ENCODE measurements at regions not wholly inside any gene's neighbourhood (a gene's known extent, or its start where the extent isn't known, plus 50 kb on each side); places are given as distances from the start of the nearest gene placed in this dataset.

DNA sequence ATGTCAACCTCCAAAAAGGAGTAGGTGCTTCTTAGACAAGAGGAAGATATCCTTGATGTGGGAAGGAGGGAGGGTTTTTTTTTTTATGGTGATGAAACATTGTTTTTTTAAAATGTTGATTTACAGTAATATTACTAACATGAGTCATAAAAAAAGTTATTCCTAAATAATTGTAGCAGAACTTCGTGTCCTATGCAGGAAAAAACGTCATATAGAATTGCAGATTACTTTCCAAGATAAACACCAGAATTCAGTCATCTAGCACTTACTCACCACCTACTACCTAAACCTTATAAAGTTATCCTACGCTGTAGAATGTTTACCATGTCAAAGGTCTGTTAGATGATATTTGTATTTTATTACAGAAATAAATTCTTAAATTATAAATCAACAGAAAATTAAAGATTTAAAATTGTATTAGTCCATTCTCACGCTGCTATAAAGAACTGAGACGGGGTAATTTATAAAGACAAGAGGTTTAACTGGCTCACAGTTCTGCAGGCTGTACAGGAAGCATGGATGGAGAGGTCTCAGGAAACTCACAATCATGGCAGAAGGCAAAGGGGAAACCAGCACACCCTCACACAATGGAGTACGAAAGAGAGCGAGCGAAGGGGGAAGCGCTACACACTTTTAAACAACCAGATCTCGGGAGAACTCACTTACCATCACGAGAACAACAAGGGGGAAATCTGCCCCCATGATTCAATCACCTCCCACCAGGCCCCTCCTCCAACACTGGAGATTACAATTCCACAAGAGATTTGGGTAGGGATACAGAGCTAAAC is 105.2 kb upstream of the NEBL start:
- DNase-seq: no peak

DNA sequence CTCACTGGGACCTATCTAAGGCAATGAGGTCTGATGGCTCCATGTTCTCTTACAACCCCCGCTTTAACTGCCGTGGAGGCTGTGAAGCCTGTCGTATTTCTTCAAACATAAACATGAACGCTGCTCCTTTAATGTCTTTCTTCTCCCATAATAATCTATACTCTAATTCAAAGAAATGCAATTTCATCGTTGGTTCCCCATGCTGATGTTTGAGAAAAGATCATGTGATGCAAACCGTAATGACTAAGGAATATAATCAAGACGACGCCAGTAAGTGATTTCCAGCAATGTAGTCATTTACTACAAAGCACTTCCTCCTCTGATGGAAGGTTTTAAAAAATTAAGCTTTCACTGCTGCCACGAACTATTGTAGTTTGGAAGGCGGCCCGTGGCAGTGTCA is 102.6 kb upstream of the NEBL start:
- no peak for DNase-seq

DNA sequence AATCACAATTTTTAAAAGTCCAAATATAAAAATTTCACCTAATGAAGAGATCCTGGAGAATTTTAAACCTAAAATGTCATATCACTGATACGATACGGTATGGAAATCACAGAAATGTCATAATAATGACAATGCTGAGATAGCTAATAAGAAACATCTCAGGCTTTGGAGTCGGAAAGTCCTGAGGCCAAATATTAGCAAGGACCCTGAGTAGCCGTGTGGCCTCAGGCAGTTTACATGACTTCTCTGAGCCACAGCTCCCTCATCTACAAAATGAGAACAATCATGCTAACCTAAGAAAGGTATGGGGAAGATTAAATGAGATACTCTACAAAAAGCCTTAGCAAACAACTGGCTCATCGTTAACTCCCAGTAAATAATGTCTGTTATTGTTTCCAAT is 100.9 kb upstream of the NEBL start:
- DNase-seq: no peak

DNA sequence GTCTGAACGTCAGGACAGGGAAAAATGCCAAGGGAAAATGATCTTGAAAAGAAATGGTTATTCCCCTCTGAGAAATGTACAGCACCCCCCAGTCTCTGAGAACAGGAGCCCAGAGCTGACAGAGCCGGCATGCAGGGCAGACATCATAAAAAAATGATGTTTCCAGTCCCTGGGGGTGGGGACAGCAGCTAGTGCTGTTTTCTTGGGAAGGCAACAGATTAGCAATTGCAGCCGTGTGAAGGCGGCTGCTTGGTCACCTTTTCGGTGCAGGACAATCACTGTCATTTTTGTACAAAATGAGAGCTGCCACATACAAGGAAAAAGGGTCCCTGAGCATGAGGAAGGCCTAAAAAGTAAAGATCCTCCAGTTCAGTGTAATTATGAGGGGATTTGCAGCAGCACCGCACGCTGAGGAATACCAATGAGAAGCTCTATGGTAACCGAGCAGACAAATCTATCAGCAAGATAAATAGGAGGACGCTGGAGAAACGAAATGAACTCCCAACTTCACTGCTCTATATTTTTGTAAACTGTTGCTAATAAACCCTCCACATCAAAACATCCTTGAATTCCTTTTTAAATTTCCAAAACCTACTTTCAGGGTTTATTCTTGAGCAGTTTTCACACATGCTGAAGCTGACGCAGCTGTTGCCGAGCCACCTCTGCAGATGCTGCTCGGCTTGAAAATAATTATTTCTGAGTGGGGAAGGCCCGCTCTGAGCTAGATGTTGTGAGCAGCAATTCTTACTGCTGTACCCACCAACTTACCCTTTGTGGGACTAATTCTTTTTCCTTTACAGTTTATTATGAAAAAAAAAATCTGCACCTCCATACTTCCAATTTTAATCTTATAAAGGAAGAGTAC is 98.2 kb upstream of the NEBL start:
- peak; percentile 80 for DNase-seq

DNA sequence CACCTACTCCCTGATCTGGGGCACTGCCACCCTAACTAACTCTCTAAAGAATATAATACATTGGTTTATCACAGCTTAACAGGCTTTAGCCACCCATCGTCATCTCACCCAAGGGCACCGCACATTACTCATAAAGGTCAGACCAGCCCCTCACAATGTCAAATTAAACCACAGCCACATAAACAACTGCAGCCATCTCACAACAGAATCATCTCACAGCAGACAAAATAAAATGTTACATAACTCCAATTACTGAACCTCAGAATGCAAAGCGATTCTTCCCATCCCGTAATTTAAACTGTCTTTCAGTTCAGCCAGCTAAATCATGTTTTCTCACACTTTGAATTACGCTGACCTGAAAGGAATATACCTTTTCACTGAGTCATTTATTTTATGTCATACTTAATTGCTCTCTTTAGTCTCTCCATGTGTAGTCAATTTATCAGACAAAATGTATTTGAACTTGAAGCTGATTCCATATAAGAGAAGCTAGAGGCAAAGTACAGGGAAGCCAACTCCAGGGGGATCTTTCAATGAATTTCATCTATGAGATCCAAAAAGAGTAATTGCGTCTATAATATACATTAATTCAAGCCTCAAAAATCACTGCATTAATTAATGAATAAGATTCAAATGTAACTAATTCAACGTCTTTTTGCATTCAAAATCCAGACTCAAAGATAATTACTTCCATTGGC is 96.9 kb upstream of the NEBL start:
- DNase-seq: peak; percentile 21

DNA sequence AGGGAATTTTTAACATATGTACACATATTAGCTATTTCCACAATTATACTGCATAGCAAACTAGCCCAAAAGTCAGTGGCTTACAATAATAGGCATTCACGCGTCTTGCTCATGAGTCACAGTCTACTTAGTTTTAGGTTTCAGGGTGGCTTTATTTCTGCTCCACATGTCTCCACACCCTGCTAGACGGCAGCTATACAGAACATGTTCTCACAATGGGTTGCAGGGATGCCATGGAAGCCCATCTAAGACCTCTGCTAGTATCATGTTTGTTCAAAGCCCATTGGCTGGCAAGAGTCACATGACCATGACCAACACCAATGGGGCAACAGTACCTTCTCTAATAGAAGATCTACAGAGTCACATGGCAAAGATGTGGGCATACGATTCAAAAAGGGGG is 96.3 kb upstream of the NEBL start:
- peak; percentile 49 for DNase-seq

DNA sequence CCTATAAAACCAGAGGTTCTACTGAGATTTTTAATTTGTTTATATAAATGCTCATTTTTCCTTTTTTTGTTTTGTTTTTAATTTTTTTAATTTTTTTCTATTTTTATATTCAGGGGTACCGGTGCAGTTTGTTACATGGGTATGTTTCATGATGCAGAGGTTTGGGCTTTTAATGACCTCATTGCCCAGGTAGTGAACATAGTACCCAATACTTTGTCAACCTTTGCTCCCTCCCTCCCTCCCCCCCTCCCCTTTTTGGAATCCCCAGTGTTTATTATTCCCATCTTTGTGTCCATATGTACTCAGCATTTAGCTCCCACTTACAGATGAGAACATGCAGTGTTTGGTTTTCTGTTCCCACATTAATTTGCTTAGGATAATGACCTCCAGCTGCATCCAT is 94.4 kb upstream of the NEBL start:
- peak; percentile 78 for DNase-seq

DNA sequence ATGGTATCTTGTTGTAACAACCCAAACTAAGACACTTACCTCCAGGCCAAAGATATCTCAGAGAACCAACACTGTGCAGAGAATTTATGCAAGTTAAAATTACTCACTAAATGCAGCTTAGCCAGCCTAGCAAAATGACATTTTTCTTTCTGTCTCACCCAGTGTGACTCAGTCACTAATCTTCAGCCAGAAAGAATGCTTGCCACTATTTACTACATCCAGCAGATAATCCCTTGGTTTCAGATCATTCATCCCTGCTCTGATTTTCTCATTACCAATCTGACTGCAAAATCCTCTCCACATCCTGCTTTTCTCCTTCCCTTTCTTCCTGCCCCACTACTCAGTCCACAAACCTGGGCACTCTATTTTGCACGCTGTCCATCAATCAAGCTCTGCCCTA is 93.5 kb upstream of the NEBL start:
- DNase-seq: no peak

DNA sequence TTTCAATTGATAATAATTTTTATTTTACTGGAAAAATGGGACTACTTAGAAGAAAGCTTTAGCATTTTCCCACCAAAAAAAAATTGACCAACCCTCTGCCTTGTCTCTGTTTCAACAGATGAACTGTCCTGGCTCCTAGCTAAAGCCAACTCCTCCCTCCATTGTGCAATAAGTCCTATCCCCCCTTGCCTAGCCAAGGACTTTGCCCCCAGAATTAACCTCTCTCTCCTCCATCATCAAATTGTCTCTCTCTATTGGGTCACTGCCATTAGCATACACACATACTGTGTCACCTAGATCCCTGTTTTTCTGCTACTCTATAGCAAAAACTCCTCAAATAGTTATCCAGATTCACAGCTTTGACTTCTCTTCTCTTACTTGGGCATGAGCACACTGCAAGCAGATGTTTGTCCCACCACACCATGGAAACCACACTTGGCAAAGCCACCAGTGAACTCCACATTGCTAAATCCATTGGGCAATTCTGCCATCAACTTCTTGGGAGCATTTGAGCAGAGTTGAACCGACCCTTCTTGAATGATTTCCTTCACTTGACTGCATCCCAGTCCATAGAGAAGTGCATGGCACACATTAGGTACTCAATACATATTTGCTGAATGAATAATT is 91.4 kb upstream of the NEBL start:
- DNase-seq: no peak

DNA sequence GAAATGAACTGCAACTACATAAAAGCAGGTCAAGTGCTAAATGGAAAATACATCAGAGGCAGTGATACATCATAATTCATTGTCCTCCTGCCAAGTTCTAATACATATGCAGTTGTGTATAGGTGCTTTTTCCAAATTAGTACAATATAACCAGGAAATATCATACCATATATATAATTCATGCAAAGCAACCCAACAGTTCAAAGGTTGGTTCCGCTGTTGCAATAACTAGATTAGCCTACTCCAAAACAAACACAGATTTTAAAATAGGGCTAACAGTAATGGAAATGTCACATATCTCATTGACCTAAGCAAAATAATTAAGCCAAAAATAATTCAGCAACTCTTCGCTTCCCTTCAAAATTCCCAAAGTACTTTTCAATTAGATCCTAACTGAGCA is 88.9 kb upstream of the NEBL start:
- no peak for DNase-seq

DNA sequence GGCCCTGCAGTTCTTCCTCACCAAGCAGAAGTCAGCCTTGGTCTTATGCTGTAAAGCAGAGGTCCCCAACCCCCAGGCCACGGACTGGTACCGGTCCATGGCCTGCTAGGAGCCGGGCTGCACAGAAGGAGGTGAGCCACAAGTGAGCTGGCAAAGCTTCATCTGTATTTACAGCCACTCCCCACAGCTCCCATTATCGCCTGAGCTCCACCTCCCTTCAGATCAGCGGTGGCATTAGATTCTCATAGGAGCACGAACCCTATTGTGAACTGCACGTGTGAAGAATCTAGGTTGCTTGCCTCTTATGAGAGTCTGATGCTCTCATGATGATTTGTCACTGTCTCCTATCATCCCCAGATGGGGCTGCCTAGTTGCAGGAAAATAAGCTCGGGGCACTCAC is 87.6 kb upstream of the NEBL start:
- peak; percentile 91 for DNase-seq

DNA sequence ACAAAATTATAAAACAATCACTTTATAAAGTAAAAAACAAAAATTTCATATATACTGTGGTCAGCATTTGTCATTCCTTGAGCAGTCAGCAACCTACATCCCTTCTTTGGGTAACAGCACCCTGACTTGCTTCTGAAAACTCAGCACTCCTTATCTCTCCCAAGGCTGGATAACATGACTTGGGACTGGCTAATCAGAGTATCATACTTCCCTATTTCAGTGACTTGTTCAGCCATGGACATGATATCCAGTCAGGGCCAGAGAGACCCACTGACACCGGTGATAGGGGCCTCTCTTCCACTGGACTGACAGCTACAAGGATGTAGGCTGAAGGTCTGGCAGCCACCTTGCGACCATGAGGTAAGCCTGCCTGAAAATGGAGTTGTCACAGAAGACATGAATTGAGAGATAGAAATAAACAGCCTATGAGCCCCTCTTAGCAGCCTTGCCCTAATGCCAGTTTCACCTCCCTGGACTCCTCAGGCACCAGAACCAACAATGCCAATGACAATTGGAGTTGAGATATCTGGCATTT is 84.4 kb upstream of the NEBL start:
- DNase-seq: no peak

DNA sequence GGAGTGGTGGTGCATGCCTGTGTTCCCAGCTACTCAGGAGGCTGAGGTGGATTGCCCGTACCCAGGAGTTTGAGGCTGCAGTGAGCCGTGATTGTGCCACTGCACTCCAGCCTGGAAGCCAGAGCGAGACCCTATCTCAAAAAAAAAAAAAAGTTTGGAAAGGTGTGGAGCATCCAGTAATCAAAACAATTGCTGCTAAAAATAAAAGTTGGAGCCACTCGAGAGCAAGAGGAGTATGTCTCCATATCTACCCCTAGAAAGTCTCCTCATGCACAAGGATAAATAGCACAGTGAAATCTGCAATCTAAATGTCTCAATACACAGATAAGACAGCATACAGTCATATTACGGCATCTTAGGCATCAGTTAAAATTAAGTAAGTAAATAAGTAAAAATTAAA is 81.5 kb upstream of the NEBL start:
- no peak for DNase-seq

DNA sequence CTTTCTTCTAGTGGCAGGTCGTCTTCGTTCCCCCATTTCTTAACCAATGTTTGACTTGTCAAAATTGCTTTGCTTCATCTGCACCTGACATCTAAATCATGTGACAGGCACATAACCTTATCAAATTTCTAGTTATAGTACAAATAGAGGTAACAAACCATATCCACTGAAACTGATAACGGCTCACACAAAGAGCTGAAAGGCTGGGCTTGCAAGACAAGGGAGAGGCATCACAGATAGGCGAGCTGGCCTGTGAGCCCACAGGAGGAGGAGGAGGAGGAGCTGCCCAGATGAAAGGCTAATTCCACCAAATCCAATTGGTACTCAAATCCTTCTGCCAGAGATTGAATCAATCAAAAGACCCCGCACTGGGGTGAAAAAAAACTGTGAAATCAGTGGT is 80.2 kb upstream of the NEBL start:
- DNase-seq: peak; percentile 97

DNA sequence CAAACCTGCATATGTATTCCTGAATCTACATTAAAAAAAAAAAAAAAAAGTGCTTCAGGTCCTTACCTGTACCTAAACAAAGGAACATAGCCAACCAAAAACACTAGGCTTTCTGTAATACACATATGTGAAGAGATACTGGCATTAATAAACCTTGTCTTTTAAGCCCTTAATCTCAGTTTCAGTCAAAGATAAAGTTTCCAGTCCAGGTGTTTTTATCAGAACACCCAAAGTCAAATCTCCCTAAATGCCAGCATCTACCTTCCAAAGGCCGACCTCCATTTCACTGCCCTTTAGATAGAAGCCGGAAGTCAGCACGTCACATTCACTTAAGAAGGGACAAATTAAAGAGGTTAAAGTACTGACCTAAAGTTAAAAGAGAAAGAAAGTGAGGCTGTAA is 79.8 kb upstream of the NEBL start:
- no peak for DNase-seq

DNA sequence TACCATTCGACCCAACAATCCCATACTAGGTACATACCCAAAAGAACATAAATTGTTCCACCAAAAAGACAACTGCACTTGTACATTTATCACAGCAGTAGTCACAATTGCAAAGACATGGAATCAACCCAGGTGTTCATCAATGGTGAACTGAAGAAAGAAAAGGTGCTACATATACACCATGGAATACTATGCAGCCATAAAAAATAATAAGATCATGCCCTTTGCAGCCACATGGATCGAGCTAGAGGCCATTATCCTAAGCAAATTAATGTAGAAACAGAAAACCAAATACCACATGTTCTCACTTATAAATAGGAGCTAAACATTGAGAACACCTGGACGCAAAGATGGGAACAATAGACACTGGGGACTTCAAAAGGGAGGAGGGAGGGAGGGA is 79.3 kb upstream of the NEBL start:
- DNase-seq: no peak

DNA sequence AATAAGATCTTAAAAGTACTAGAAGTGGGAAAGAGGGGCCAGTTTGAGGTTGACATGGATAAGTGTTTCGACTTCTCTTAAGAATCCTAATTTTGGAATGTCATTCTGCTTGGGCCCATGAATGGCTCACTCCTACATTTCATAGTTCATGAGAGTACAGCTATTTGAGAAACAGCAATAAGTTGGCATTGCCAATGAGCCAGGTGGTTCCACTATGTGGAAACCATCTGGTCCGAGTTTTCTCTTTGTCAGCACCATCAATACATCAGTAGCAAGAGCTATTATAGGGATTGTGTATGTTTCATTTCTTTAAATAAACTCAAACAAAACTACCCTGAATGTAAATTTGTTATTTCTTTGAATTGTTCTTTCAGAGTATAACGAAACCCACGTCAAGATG is 78.1 kb upstream of the NEBL start:
- no peak for DNase-seq

DNA sequence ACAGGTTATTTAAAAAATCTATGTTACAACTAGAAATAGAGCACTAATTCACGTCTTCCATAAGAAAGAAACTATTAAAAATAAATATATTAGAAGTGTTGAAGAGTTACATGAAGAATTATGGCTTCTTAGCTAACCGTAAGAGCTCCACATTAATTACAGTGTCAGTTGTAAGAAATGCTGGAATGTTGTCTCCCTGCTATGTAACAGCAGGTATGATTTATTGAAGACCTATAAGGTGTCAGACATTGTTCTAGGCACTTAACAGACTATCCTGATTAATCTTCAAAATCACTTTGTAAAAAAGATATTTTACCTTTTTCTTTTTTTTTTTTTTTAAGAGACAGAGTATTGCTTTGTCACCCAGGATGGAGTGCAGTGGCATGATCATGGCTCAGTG is 75.8 kb upstream of the NEBL start:
- DNase-seq: no peak

DNA sequence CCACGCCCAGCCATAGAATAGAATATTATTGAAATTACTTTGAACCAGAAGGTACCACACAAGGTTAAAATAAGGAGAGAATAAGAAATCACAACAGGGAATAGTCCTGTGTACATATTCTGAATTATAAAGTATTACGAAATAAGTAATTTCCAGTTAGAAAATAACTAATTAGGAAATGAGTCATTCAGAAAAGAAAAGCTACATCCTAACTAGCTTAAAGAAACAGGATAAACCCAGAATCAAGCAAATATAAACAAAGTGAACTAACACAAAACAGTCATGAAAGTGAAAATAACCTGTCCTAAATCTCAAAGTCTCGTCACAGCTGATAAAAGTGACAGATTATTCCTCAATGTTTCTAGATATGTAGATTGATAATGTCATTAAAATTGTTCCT is 74.8 kb upstream of the NEBL start:
- DNase-seq: no peak

DNA sequence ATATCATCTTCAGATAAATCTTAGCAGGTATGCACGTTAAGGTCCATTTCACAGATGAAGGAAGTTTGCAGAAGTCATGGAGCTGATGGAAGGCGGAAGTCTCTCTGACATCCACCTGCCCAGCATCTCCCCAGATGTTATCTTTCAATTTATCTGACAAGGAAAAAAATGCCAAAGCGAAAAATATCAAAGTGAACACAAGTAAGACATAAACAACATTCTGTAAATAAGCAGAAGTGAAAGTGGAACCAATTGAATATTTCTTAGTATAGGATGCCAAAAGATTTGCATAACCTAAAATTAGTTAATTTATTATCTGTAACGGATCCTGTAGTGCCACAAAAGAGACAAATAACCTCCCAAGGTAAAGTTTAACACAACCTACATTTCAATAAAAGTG is 73.6 kb upstream of the NEBL start:
- DNase-seq: no peak

DNA sequence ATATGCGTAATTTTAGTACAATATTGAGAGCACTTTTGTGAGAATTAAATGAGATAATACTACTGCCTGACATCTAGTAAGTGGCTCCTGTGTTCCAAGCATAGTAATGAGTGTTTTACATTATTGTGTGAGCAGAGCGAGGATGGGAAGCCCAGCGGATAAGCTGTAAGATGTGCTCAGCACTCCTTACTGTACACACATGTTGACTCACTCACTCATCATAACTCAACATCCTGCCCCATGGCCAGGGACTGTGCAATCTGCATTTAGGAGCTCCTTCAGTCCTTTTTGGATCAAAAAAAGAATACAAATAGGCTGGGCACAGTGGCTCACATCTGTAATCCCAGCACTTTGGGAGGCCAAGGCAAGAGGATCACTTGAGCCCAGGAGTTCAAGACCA is 72.9 kb upstream of the NEBL start:
- DNase-seq: no peak

DNA sequence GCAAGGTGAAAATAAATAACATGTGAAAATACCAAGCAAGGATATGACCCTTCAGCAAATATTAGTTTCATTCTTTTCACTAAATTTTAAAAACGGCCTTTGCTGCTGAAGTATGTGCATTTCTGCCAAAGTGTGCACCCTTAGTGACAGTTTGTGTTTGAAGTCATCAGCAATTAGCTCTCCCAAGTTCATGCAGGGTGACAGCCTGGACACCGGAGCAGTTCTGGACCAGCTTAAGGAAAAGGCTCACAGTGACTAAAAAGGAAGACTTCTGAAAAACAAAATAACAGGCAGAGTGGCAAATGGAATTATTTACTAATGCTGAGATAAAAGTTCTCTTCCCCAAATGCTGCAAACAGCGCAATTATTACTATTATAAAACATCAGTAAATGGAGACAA is 69.3 kb upstream of the NEBL start:
- no peak for DNase-seq
